Epidermal melanocyte (primary cell): ENCODE measurements at regions not wholly inside any gene's neighbourhood (a gene's known extent, or its start where the extent isn't known, plus 50 kb on each side); places are given as distances from the start of the nearest gene placed in this dataset.
"Not testable (repeated sequence)": the region's sequence is repeated elsewhere in the genome, so short reads cannot be mapped to it uniquely, and the experiment has no call there.

ENCODE experiments used
- DNase-seq: peaks from one replicate; pipeline ENCODE4 v3.0.0; 2011; ENCODE audit warnings: low spot score; ENCODE audit not compliant: insufficient read length

- DNase-seq, result no peak
Observed at GRCh38 chr7:93048136-93048930, 69.4 kb downstream of the SAMD9 start.

GRCh38 chr7:93047514-93048099, 70.2 kb downstream of the SAMD9 start:
- DNase-seq, result no peak

- no peak for DNase-seq
Observed at GRCh38 chr7:93046641-93047040, 71.1 kb downstream of the SAMD9 start.

GRCh38 chr7:93044147-93044810, 73.5 kb downstream of the SAMD9 start:
- DNase-seq, result no peak

- DNase-seq, result peak; percentile 55
Observed at GRCh38 chr7:93043385-93043985, 74.3 kb downstream of the SAMD9 start.

- no peak for DNase-seq
Observed at GRCh38 chr7:93040355-93040754, 77.4 kb downstream of the SAMD9 start.

- no peak for DNase-seq
Observed at GRCh38 chr7:93039786-93040185, 78.0 kb downstream of the SAMD9 start.

GRCh38 chr7:93039282-93039681, 78.5 kb downstream of the SAMD9 start:
- DNase-seq, result no peak

GRCh38 chr7:93036807-93037206, 81.0 kb downstream of the SAMD9 start:
- DNase-seq, result no peak

GRCh38 chr7:93036149-93036640, 81.6 kb downstream of the SAMD9 start:
- DNase-seq, result no peak

GRCh38 chr7:93031795-93032194, 86.0 kb downstream of the SAMD9 start:
- DNase-seq, result no peak

GRCh38 chr7:93030605-93031225, 87.1 kb downstream of the SAMD9 start:
- DNase-seq, result no peak

- DNase-seq, result no peak
Observed at GRCh38 chr7:93029056-93029455, 88.7 kb downstream of the SAMD9 start.

- no peak for DNase-seq
Observed at GRCh38 chr7:93028610-93029009, 89.2 kb downstream of the SAMD9 start.

GRCh38 chr7:93027044-93027443, 90.7 kb downstream of the SAMD9 start:
- DNase-seq, result no peak

- no peak for DNase-seq
Observed at GRCh38 chr7:93026425-93026824, 91.4 kb downstream of the SAMD9 start.

GRCh38 chr7:93025389-93025788, 92.4 kb downstream of the SAMD9 start:
- no peak for DNase-seq

GRCh38 chr7:93022931-93023478, 94.8 kb downstream of the SAMD9 start:
- not testable (repeated sequence) for DNase-seq

- no peak for DNase-seq
Observed at GRCh38 chr7:93021748-93022147, 96.0 kb downstream of the SAMD9 start.

GRCh38 chr7:93018716-93019115, 99.1 kb downstream of the SAMD9 start:
- DNase-seq, result no peak

- DNase-seq, result no peak
Observed at GRCh38 chr7:93016681-93017381, 100.9 kb downstream of the SAMD9 start.
